ENCODE measurements at regions not wholly inside any gene's neighbourhood (a gene's known extent, or its start where the extent isn't known, plus 50 kb on each side); places are given as distances from the start of the nearest gene placed in this dataset.

- no peak for TF ChIP-seq ASH2L (IDR thresholded peaks at IDR 0.05; ENCODE audit: insufficient read length, low read depth, low read length)
- no peak for TF ChIP-seq ETV5 (CRISPR knock-in tag; IDR thresholded peaks at IDR 0.05; ENCODE audit: borderline replicate concordance)
- no peak for TF ChIP-seq HHEX (CRISPR knock-in tag; IDR thresholded peaks at IDR 0.05)
- TF ChIP-seq SNRNP70 (IDR thresholded peaks at IDR 0.05; ENCODE audit: low read depth, low read length) = no peak
- TF ChIP-seq ZNF18 (CRISPR knock-in tag; IDR thresholded peaks at IDR 0.05; ENCODE audit: insufficient replicate concordance) = no peak
- no peak for TF ChIP-seq MIER3 (CRISPR knock-in tag; IDR thresholded peaks at IDR 0.05; ENCODE audit: borderline replicate concordance)
Measured at GRCh38 chr1:81420760-81421159, 380.0 kb upstream of the ADGRL2 start (continued).

- in situ Hi-C loops (cut with HindIII; ENCODE audit: extremely low pct_ligation_motif_present, low pct_unique_long_range_greater_than_20kb) (no loop called here), intact Hi-C loops (cut with micrococcal nuclease; ENCODE audit: unreplicated experiment) (no loop called here)
- no peaks in the 10 kb centered on the region for H3K36me3 ChIP-seq (replicated peaks in 1 of 2; ENCODE audit: control insufficient read depth in 1 of 2, insufficient read depth in 2 of 2, low read length in 2 of 2)
- peaks cover 10% of the 10 kb centered on the region; the same call in 1 of the 2 replicates for H3K9me3 ChIP-seq (ENCODE audit: low read length)
- H3K4me2 ChIP-seq (ENCODE audit: low read depth, low read length) = no peak overlapping the region
- DNase-seq (ENCODE audit: low spot score) (no peak), ATAC-seq (peak; percentile 70), FAIRE-seq (no peak)
- no peak overlapping the region for H3K9ac ChIP-seq (ENCODE audit: insufficient read depth, low read depth, low read length)
- ChIA-PET POLR2A (no interaction called here), CTCF (ENCODE audit: low intra/inter-chr PET ratio, low total read pairs) (no interaction called here)
- H3K4me1 ChIP-seq (ENCODE audit: insufficient read depth, low read length) = no peaks in the 10 kb centered on the region
- no peaks in the 10 kb centered on the region for H4K20me1 ChIP-seq (ENCODE audit: insufficient read depth, low read length)
- H2AFZ ChIP-seq (ENCODE audit: low read length) = no peak overlapping the region
- no peaks in the 10 kb centered on the region for H3K79me2 ChIP-seq (ENCODE audit: insufficient read depth, low read length)
- peak; percentile 41 for TF ChIP-seq STAG1 (CRISPR knock-in tag; IDR thresholded peaks at IDR 0.05)
- TF ChIP-seq HINFP (CRISPR knock-in tag; IDR thresholded peaks at IDR 0.05; ENCODE audit: low read depth) = no peak
- TF ChIP-seq U2AF2 (IDR thresholded peaks at IDR 0.05; ENCODE audit: low read depth, low read length) = no peak
- TF ChIP-seq CTCF (CRISPR knock-in tag; IDR thresholded peaks at IDR 0.05) = peak; percentile 57
- TF ChIP-seq HOXD1 (CRISPR knock-in tag; IDR thresholded peaks at IDR 0.05) = no peak
- no TSS peak for BruUV-seq (replicated peaks)
- H3K27ac ChIP-seq (ENCODE audit: extremely low read length, insufficient read depth, low read length) = no peak overlapping the region
- WGBS (ENCODE audit: low lambda C conversion rate) = 11% methylated on average over 9 of the region's 10 CpGs
- no peaks in the 10 kb centered on the region for H3K27me3 ChIP-seq (ENCODE audit: control insufficient read depth in 1 of 2, insufficient read depth in 2 of 2, low read length in 2 of 2)
- H3K4me3 ChIP-seq (replicated peaks in 1 of 3; ENCODE audit: insufficient read depth in 1 of 3, low read depth in 2 of 3, low read length in 3 of 3) = no peak overlapping the region
Measured at GRCh38 chr1:81414488-81415015, 386.2 kb upstream of the ADGRL2 start.

All from HepG2 (cell line).